ENCODE measurements at regions not wholly inside any gene's neighbourhood (a gene's known extent, or its start where the extent isn't known, plus 50 kb on each side); places are given as distances from the start of the nearest gene placed in this dataset.

DNA sequence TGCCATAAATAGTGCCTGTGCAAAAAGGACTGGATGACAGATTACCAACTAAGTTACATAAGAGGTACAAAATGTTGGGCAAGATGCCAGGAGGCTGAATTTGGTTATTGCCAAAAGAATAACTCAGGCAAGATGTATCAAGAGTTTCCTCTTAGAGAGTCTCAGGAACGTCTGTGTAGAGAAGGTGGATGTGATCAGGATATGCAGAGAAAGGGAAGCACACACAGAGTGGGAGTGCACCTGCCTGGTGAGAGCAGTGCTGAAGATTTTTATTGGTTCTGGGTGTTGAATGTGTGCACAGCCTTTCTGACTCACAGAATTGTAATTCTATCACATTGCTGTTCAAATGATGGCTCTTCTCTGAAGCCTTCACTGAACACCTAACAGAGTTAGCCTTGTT is 156.8 kb upstream of the HS3ST1 start:
- no peak for DNase-seq (ENCODE audit: low read depth in 1 of 2, low spot score in 2 of 2)
- H3K56ac ChIP-seq (replicated peaks; ENCODE audit: insufficient read length, low read depth, low read length) = no peak overlapping the region
- WGBS, 2 experiments (ENCODE audit: extremely low coverage in 1 of 2, insufficient coverage in 1 of 2, insufficient read length in 1 of 2, insufficient replicate concordance in 2 of 2, low coverage in 1 of 2, low lambda C conversion rate in 2 of 2, missing lambda C conversion rate in 1 of 2) = 71% methylated on average over 1 of the region's 1 CpG; no CpG with 5 or more reads in 1 of the 2 experiments
- H4K5ac ChIP-seq (ENCODE audit: insufficient read length, low read depth, low read length) = no peak overlapping the region
- no peak overlapping the region for H3K27ac ChIP-seq (ENCODE audit: low read depth, low read length)
- no peak overlapping the region for H4K91ac ChIP-seq (replicated peaks; ENCODE audit: insufficient read length, low read length)
- H3K4me2 ChIP-seq (ENCODE audit: insufficient read depth in 1 of 2, low read depth in 2 of 2, low read length in 2 of 2) = no peak overlapping the region
- H3K23me2 ChIP-seq (ENCODE audit: low read depth, low read length) = no peaks in the 10 kb centered on the region
- H3K36me3 ChIP-seq (ENCODE audit: control insufficient read depth in 2 of 4, insufficient read depth in 4 of 4, low read length in 3 of 4) = no peaks in the 10 kb centered on the region
- H3K4ac ChIP-seq (replicated peaks; ENCODE audit: insufficient read length, low read depth, low read length) = no peak overlapping the region
- no peak overlapping the region for H3K23ac ChIP-seq (ENCODE audit: insufficient read length)
- H3K27me3 ChIP-seq (replicated peaks in 1 of 4; ENCODE audit: control insufficient read depth in 3 of 4, extremely low read depth in 1 of 4, insufficient read depth in 3 of 4, low read length in 3 of 4) = no peaks in the 10 kb centered on the region
- no peak overlapping the region for H2BK20ac ChIP-seq (ENCODE audit: low read length)
- no peak overlapping the region for H2AFZ ChIP-seq (ENCODE audit: low read length)
- no peak overlapping the region for H3K4me3 ChIP-seq (ENCODE audit: extremely low read depth in 1 of 4, insufficient read depth in 2 of 4, low read depth in 3 of 4, low read length in 4 of 4)
- H3K79me2 ChIP-seq (ENCODE audit: control insufficient read depth in 1 of 2, insufficient read depth in 2 of 2, low read length in 2 of 2) = no peaks in the 10 kb centered on the region
- H3K9me3 ChIP-seq (ENCODE audit: insufficient read depth in 2 of 2, low read depth in 1 of 2, low read length in 1 of 2) = peaks cover 0 to 12% of the 10 kb centered on the region in 2 experiments; a peak in 2 of 4 replicates
- H3K4me1 ChIP-seq (replicated peaks in 1 of 4; ENCODE audit: control insufficient read depth in 3 of 4, insufficient read depth in 4 of 4, low read length in 3 of 4) = no peaks in the 10 kb centered on the region
- H3K9ac ChIP-seq (replicated peaks in 1 of 4; ENCODE audit: extremely low read depth in 1 of 4, low read depth in 3 of 4, low read length in 3 of 4) = no peak overlapping the region
- H2BK120ac ChIP-seq (replicated peaks; ENCODE audit: low read depth, low read length) = no peak overlapping the region
- no peak overlapping the region for H3K18ac ChIP-seq (ENCODE audit: extremely low read depth, low read length)
- H4K20me1 ChIP-seq (replicated peaks in 1 of 2; ENCODE audit: control insufficient read depth in 1 of 2, insufficient read depth in 2 of 2, low read length in 2 of 2) = no peaks in the 10 kb centered on the region
- ChIA-PET POLR2A (ENCODE audit: partially characterized antibody) (no interaction called here), CTCF (ENCODE audit: partially characterized antibody) (no interaction called here)
- no peak overlapping the region for H2BK12ac ChIP-seq (ENCODE audit: low read depth, low read length)
- H4K8ac ChIP-seq (ENCODE audit: extremely low read depth, insufficient read depth, low read length) = no peak overlapping the region
- no peak overlapping the region for H2AK5ac ChIP-seq (ENCODE audit: low read depth, low read length)
- no peaks in the 10 kb centered on the region for H3K79me1 ChIP-seq (ENCODE audit: low read depth, low read length)
- no peak overlapping the region for H2BK5ac ChIP-seq (ENCODE audit: low read depth, low read length)
- FAIRE-seq = no peak
- H3K14ac ChIP-seq (ENCODE audit: insufficient read length) = no peak overlapping the region
- no peak overlapping the region for H2BK15ac ChIP-seq (ENCODE audit: low read length)
- TF ChIP-seq KDM4A (IDR thresholded peaks at IDR 0.05; ENCODE audit: low read depth, low read length, severe bottlenecking) (no peak), CBX5 (IDR thresholded peaks at IDR 0.05; ENCODE audit: low read depth, low read length) (no peak), RFX5 (IDR thresholded peaks at IDR 0.05; ENCODE audit: borderline replicate concordance, low read depth, low read length) (no peak), JUN (IDR thresholded peaks at IDR 0.05; ENCODE audit: low read depth, low read length) (no peak), RXRA (IDR thresholded peaks at IDR 0.05; ENCODE audit: insufficient read depth, low read depth, low read length) (no peak), KDM5A (IDR thresholded peaks at IDR 0.05; ENCODE audit: low read length) (no peak), CREB1 (IDR thresholded peaks at IDR 0.05) (no peak), TAF7 (optimal IDR thresholded peaks at IDR 0.05; ENCODE audit: borderline replicate concordance, low read depth, low read length) (no peak), SP1 (IDR thresholded peaks at IDR 0.05; ENCODE audit: low read depth, low read length) (no peak), TBP (IDR thresholded peaks at IDR 0.05; ENCODE audit: low read depth, low read length) (no peak), CBX8 (IDR thresholded peaks at IDR 0.05; ENCODE audit: borderline replicate concordance, low read depth, low read length) (no peak), SRF (IDR thresholded peaks at IDR 0.05; ENCODE audit: low read depth, low read length) (no peak)
- TF ChIP-seq, protein P1, sequence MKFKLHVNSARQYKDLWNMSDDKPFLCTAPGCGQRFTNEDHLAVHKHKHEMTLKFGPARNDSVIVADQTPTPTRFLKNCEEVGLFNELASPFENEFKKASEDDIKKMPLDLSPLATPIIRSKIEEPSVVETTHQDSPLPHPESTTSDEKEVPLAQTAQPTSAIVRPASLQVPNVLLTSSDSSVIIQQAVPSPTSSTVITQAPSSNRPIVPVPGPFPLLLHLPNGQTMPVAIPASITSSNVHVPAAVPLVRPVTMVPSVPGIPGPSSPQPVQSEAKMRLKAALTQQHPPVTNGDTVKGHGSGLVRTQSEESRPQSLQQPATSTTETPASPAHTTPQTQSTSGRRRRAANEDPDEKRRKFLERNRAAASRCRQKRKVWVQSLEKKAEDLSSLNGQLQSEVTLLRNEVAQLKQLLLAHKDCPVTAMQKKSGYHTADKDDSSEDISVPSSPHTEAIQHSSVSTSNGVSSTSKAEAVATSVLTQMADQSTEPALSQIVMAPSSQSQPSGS (IDR thresholded peaks at IDR 0.05; ENCODE audit: low read length) = no peak
- TF ChIP-seq, protein P2, sequence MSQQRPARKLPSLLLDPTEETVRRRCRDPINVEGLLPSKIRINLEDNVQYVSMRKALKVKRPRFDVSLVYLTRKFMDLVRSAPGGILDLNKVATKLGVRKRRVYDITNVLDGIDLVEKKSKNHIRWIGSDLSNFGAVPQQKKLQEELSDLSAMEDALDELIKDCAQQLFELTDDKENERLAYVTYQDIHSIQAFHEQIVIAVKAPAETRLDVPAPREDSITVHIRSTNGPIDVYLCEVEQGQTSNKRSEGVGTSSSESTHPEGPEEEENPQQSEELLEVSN (IDR thresholded peaks at IDR 0.05) = no peak
